CD4-positive, CD25-positive, alpha-beta regulatory T cell (primary cell): ENCODE measurements at regions not wholly inside any gene's neighbourhood (a gene's known extent, or its start where the extent isn't known, plus 50 kb on each side); places are given as distances from the start of the nearest gene placed in this dataset.

Source experiments
- ATAC-seq, 2 donors: fragments of 150-1000 bp; cut with Tn5 transposase; one replicate each; pipeline ENCODE4 v1.10.0; 2021; ENCODE audit warnings: low read depth in 2 of 2, moderate number of reproducible peaks in 2 of 2, moderate library complexity in 1 of 2
- DNase-seq, 3 donors: peaks; one replicate each; pipeline versions ENCODE4 v3.0.0 to v3.0.0-alpha.2; 2012 to 2022; ENCODE audit warnings: mixed read lengths in 1 of 3
- H3K27ac ChIP-seq: one replicate; pipeline ENCODE4 v1.7.0; 2013; ENCODE audit warnings: mild to moderate bottlenecking, low read length; ENCODE audit not compliant: insufficient read depth, poor library complexity, severe bottlenecking
- H3K27me3 ChIP-seq: one replicate; pipeline ENCODE4 v1.7.0; 2013; ENCODE audit warnings: low read length; ENCODE audit not compliant: control insufficient read depth, insufficient read depth
- H3K36me3 ChIP-seq: one replicate; pipeline ENCODE4 v1.7.0; 2013; ENCODE audit warnings: mild to moderate bottlenecking, low read length, moderate library complexity; ENCODE audit not compliant: control insufficient read depth, insufficient read depth
- H3K4me1 ChIP-seq: 2 replicates; pipeline ENCODE4 v1.7.0; 2013; ENCODE audit warnings: mild to moderate bottlenecking, low read length; ENCODE audit not compliant: insufficient read depth, control insufficient read depth, poor library complexity, severe bottlenecking
- H3K4me3 ChIP-seq: one replicate; pipeline ENCODE4 v1.7.0; 2013; ENCODE audit warnings: low read depth, mild to moderate bottlenecking, low read length, moderate library complexity
- H3K9me3 ChIP-seq, 2 experiments: 1 replicate in 1 of 2; 2 replicates in 1 of 2; pipeline ENCODE4 v1.7.0; 2013; ENCODE audit warnings: low read length in 2 of 2, mild to moderate bottlenecking in 1 of 2, moderate library complexity in 1 of 2; ENCODE audit not compliant: control insufficient read depth in 2 of 2
- H3K27ac Mint-ChIP-seq, 3 donors: one replicate each; pipeline ENCODE4 v1.8.0; 2020 to 2022; ENCODE audit warnings: mild to moderate bottlenecking in 3 of 3, mixed read lengths in 3 of 3, moderate library complexity in 2 of 3
- H3K27me3 Mint-ChIP-seq: one replicate; pipeline ENCODE4 v1.8.0; 2022; ENCODE audit warnings: mild to moderate bottlenecking, mixed read lengths
- H3K36me3 Mint-ChIP-seq: one replicate; pipeline ENCODE4 v1.8.0; 2020; ENCODE audit warnings: mixed read lengths
- H3K4me1 Mint-ChIP-seq, 4 donors: one replicate each; pipeline ENCODE4 v1.8.0; 2020 to 2022; ENCODE audit warnings: mixed read lengths in 4 of 4, mild to moderate bottlenecking in 1 of 4
- H3K4me3 Mint-ChIP-seq, 4 donors: one replicate each; pipeline ENCODE4 v1.8.0; 2020 to 2022; ENCODE audit warnings: mild to moderate bottlenecking in 4 of 4, mixed read lengths in 4 of 4, moderate library complexity in 3 of 4
- H3K9me3 Mint-ChIP-seq, 7 donors: one replicate each; pipeline ENCODE4 v1.8.0; 2020 to 2022; ENCODE audit warnings: mixed read lengths in 7 of 7, mild to moderate bottlenecking in 3 of 7, moderate library complexity in 2 of 7

DNA sequence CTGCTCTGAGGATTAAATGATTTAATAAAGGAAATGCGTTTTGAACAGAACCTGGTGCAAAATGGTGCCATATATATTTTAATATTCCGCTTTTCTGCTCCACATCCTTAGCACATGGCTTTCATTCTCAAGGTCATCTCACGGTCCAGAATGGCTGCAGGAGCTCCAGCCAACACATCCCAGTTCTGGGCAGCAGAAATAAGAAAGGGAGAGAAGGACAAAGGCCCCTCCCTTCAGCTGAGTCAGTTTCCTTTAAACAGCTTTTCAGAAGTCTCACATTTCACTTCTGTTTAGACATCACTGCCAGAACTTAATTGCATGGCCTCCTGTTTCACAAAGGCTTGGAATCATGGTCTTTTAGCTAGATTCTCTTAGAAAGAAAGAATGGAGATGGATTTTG, 75.2 kb upstream of the LRRN2 start:
- peaks cover 5% of the 10 kb centered on the region for H3K4me1 ChIP-seq
- Mint-ChIP-seq H3K27ac (no peak overlapping the region), H3K4me1 (peaks cover 3 to 6% (median 4%) of the 10 kb centered on the region in 4 donors), H3K4me3 (no peak overlapping the region), H3K27me3 (peaks cover 24% of the 10 kb centered on the region), H3K36me3 (no peaks in the 10 kb centered on the region), H3K9me3 (no peaks in the 10 kb centered on the region)
- no peak overlapping the region for H3K27ac ChIP-seq
- no peak overlapping the region for H3K4me3 ChIP-seq
- ATAC-seq: no peak
- no peak for DNase-seq
- peaks cover 0 to 3% of the 10 kb centered on the region in 2 experiments for H3K9me3 ChIP-seq
- H3K27me3 ChIP-seq: peaks cover 8% of the 10 kb centered on the region
- H3K36me3 ChIP-seq: no peaks in the 10 kb centered on the region

DNA sequence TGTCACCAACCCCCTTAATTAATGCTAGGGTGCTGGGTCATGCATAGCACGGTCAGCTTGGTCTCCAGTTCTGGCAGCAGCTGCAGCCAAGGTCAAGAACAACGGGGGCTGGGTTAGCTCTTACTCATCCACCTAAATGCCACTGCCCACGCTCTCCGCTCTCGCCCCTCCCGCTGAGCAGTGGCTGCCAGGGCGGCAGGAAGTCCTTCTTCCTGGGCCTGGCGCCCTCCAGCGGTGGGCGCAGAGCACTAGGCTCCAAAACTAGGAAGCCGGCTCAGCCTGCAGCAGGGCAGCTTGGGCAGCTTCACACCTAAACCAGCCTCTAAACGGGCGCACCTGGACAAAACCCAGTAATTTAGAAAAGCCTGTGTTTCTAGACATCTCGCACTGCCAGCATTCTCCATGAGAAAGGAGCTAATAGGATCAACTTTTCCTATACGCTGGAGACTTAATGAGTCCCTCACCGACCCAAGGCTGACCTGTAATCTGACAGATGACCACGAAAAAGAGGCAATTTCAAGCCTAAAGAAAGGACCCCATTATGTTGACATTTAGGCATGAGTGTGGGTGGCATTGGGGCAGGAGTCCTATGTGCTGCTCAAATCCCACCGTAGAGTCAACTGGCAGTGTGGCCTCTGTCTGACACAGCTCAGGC, 78.4 kb upstream of the LRRN2 start:
- H3K4me1 Mint-ChIP-seq: peaks cover 3 to 6% (median 4%) of the 10 kb centered on the region in 4 donors
- peaks cover 0 to 3% of the 10 kb centered on the region in 2 experiments for H3K9me3 ChIP-seq
- DNase-seq: peak; percentile 25 to 78 (median 51)
- peak overlapping the region in 2 of 4 donors; percentile 32 to 37 for H3K4me3 Mint-ChIP-seq
- peak; percentile 70 to 81 for ATAC-seq
- H3K36me3 Mint-ChIP-seq: no peaks in the 10 kb centered on the region
- H3K27me3 ChIP-seq: peaks cover 20% of the 10 kb centered on the region
- no peaks in the 10 kb centered on the region for H3K9me3 Mint-ChIP-seq
- H3K4me1 ChIP-seq: peaks cover 5% of the 10 kb centered on the region
- no peak overlapping the region for H3K27ac ChIP-seq
- H3K27me3 Mint-ChIP-seq: peaks cover 32% of the 10 kb centered on the region
- no peaks in the 10 kb centered on the region for H3K36me3 ChIP-seq
- H3K27ac Mint-ChIP-seq: no peak overlapping the region
- no peak overlapping the region for H3K4me3 ChIP-seq

DNA sequence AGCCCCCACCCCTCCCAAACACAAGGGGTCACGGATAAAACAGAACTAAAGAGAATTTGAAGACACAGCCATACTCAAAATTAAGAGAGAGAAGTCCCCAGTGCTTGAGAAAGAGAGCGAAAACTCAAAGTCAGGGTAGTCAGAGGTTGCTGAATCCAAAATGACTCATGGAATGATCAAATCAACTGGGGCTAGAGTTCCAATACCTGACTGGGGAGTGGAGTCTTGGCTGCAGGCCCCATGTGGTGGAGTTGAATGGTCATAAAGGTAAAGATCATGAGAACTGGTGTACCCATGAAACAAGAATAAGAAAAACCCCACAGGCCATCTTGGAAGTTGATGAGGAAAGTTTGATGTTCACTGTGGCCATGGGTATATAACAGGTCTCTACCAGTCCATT, 84.5 kb upstream of the LRRN2 start:
- no peak for ATAC-seq
- H3K4me1 Mint-ChIP-seq: no peaks in the 10 kb centered on the region

DNA sequence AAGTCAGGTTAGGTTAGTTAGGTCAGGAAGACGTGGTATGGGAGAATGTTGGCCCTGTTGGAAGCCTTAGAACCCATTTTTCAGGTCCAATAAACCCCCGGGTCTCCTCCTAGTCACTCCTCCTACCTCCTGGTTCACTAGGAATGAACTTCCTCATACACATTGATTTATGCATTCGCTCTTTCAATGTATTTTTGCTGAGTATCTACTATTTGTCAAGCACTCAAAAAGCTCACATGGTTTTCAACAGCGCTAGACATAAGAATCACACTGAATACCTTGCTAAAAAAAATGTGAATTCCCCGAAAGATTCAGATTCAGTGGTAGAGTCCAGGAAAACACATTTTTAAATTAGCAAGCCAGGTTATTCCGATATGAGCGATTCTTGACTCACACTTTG, 85.8 kb upstream of the LRRN2 start:
- no peaks in the 10 kb centered on the region for H3K4me1 Mint-ChIP-seq

More for the DNA sequence above, 84.5 kb upstream of the LRRN2 start:
- Histone ChIP-seq H3K36me3 (no peaks in the 10 kb centered on the region), H3K4me3 (no peak overlapping the region), H3K27me3 (peaks cover 33% of the 10 kb centered on the region), H3K27ac (no peak overlapping the region), H3K4me1 (no peaks in the 10 kb centered on the region), H3K9me3 (no peaks in the 10 kb centered on the region)
- no peak for DNase-seq
- Mint-ChIP-seq H3K27ac (no peak overlapping the region), H3K9me3 (peaks cover 0 to 2% (median 0%) of the 10 kb centered on the region in 7 donors), H3K4me3 (no peak overlapping the region), H3K27me3 (peaks cover 51% of the 10 kb centered on the region), H3K36me3 (no peaks in the 10 kb centered on the region)

DNA sequence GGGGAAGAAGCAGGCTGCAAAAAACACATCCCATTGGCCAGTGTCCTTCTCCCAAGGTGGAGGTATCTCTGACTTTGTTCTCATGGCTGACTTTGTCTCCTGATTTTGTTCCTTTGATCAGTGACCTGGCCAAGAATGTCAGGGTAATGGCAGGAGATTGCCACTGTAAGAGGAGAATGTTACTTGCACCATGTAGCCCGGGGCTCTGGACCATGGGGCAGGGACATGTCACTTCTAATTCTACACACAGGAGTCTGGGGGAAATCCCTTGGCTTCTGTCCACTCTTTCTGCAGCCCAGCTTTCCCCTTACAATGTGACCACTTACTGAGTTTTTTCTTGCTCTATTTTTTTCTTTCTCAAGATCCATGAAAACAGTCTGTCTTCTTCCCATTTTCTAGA, 87.7 kb upstream of the LRRN2 start:
- Mint-ChIP-seq H3K27ac (no peak overlapping the region), H3K36me3 (no peaks in the 10 kb centered on the region), H3K4me3 (no peak overlapping the region), H3K9me3 (peaks cover 0 to 2% (median 0%) of the 10 kb centered on the region in 7 donors), H3K27me3 (peaks cover 37% of the 10 kb centered on the region), H3K4me1 (no peaks in the 10 kb centered on the region)
- Histone ChIP-seq H3K4me1 (no peaks in the 10 kb centered on the region), H3K27me3 (peaks cover 17% of the 10 kb centered on the region), H3K36me3 (no peaks in the 10 kb centered on the region), H3K27ac (no peak overlapping the region), H3K4me3 (no peak overlapping the region), H3K9me3 (no peaks in the 10 kb centered on the region)
- DNase-seq (no peak), ATAC-seq (no peak)

More for the DNA sequence above, 85.8 kb upstream of the LRRN2 start:
- Mint-ChIP-seq H3K4me3 (no peak overlapping the region), H3K36me3 (no peaks in the 10 kb centered on the region), H3K9me3 (peaks cover 0 to 2% (median 0%) of the 10 kb centered on the region in 7 donors), H3K27ac (no peak overlapping the region), H3K27me3 (peaks cover 47% of the 10 kb centered on the region)
- H3K4me3 ChIP-seq: no peak overlapping the region
- ATAC-seq: no peak
- no peak overlapping the region for H3K27ac ChIP-seq
- DNase-seq: no peak
- H3K4me1 ChIP-seq: no peaks in the 10 kb centered on the region
- peaks cover 29% of the 10 kb centered on the region for H3K27me3 ChIP-seq
- no peaks in the 10 kb centered on the region for H3K9me3 ChIP-seq
- H3K36me3 ChIP-seq: no peaks in the 10 kb centered on the region

DNA sequence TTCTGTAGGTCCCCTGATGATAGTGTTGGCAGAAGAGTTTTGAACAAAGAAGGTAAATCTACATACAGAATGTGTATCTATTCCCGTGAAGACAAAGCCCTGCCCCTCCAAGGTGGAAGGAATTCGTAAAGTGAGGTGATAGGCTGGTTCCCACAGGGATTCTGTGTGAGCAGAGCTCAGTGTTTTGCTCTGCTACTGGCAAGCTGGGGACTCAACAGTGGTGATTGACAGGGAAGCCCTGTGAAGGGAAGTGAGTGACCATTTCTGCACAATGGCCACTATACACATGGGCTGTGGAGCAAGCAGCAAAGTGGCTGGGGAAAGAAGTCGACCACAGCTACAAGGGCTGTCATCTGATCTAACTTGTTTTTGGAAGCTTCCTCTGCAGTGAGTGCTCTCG, 90.0 kb upstream of the LRRN2 start:
- Mint-ChIP-seq H3K27ac (no peak overlapping the region), H3K27me3 (peaks cover 23% of the 10 kb centered on the region), H3K9me3 (no peaks in the 10 kb centered on the region), H3K4me3 (no peak overlapping the region), H3K36me3 (no peaks in the 10 kb centered on the region), H3K4me1 (no peaks in the 10 kb centered on the region)
- H3K27me3 ChIP-seq: peaks cover 12% of the 10 kb centered on the region
- H3K4me1 ChIP-seq: no peaks in the 10 kb centered on the region
- ATAC-seq (no peak), DNase-seq (no peak)
- no peaks in the 10 kb centered on the region for H3K9me3 ChIP-seq
- H3K36me3 ChIP-seq: no peaks in the 10 kb centered on the region
- no peak overlapping the region for H3K4me3 ChIP-seq
- no peak overlapping the region for H3K27ac ChIP-seq

DNA sequence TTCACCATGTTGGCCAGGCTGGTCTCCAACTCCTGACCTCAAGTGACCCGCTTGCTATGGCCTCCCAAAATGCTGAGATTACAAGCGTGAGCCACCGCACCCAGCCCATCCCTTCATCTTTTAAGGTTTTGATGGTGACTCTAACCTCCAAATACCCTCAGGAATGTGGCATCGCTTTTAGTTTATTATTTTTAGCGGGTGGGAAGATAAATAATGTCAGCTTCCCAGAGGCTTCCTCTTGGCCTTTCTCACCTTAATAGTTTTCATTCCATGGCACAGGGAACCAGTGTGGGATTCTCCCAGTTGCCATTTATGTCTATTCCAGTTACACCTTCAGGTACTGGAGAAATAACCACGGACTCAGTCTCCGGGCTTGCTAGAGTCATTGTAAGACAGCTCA, 92.1 kb upstream of the LRRN2 start:
- peaks cover 7% of the 10 kb centered on the region for H3K27me3 ChIP-seq
- Mint-ChIP-seq H3K4me1 (no peaks in the 10 kb centered on the region), H3K27me3 (peaks cover 22% of the 10 kb centered on the region), H3K9me3 (no peaks in the 10 kb centered on the region), H3K36me3 (no peaks in the 10 kb centered on the region), H3K27ac (no peak overlapping the region), H3K4me3 (no peak overlapping the region)
- DNase-seq (no peak), ATAC-seq (no peak)
- no peak overlapping the region for H3K4me3 ChIP-seq
- H3K4me1 ChIP-seq: no peaks in the 10 kb centered on the region
- H3K36me3 ChIP-seq: no peaks in the 10 kb centered on the region
- H3K27ac ChIP-seq: no peak overlapping the region
- no peaks in the 10 kb centered on the region for H3K9me3 ChIP-seq

DNA sequence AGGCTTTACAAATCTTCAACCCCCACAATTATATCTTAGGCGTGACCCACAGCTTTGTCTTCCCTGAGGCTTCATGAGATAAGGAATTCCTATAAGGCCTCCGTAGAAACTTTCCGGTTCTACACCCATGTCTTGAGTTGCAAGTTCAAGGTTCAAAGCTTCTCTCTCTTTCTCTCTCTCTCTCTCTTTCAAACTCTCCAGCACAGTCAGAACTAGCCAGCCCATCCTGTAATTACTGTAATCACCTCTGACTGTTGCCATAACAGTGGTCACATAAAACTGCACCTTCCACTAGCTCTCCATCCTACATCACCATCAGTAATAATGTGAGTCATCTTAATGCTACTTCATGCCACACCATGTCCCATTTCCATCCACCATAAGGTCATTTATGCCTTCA, 90.0 kb upstream of the NFASC start:
- no peaks in the 10 kb centered on the region for H3K36me3 Mint-ChIP-seq
- no peak overlapping the region for H3K27ac ChIP-seq
- no peak for DNase-seq
- peaks cover 18% of the 10 kb centered on the region for H3K27me3 Mint-ChIP-seq
- no peak overlapping the region for H3K27ac Mint-ChIP-seq
- H3K4me1 Mint-ChIP-seq: no peaks in the 10 kb centered on the region
- no peaks in the 10 kb centered on the region for H3K36me3 ChIP-seq
- no peaks in the 10 kb centered on the region for H3K4me1 ChIP-seq
- no peak overlapping the region for H3K4me3 ChIP-seq
- H3K4me3 Mint-ChIP-seq: no peak overlapping the region
- ATAC-seq: no peak
- no peaks in the 10 kb centered on the region for H3K27me3 ChIP-seq
- H3K9me3 Mint-ChIP-seq: no peaks in the 10 kb centered on the region
- no peaks in the 10 kb centered on the region for H3K9me3 ChIP-seq
